Tibial nerve (tissue), 3 donors: ENCODE measurements at regions not wholly inside any gene's neighbourhood (a gene's known extent, or its start where the extent isn't known, plus 50 kb on each side); places are given as distances from the start of the nearest gene placed in this dataset.

Experiments
- CTCF ChIP-seq, 5 experiments: fragments of 200-600 bp in 3 of 5; fragments of 450-650 bp in 2 of 5; sonication (generic) in 3 of 5; IDR thresholded peaks; one replicate each; pipeline ENCODE4 v1.5.1; 2016 to 2019; ENCODE audit warnings: antibody characterized with exemption in 5 of 5, mild to moderate bottlenecking in 3 of 5, moderate library complexity in 2 of 5
- POLR2A ChIP-seq, 2 donors: fragments of 450-650 bp; IDR thresholded peaks; one replicate each; pipeline ENCODE4 v1.6.1; 2017; ENCODE audit warnings: antibody characterized with exemption in 2 of 2, mild to moderate bottlenecking in 2 of 2, moderate library complexity in 2 of 2

DNA sequence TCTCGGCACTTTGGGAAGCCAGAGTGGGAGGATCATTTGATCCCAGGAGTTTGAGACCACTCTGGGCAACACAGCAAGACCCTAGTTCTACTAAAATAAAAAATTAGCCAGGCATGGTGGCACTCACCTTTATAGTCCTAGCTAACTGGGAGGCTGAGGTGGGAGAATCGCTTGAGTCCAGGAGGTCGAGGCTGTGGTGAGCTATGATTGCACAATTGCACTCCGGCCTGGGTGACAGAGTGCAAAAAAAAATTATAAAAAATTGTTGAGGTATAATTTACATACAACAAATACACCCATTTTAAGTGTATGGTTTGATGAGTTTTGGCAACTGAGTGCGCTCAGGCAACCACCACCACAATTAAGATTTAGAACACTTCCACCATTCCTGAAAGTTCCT, 108.5 kb upstream of the GADD45A start:
- TF ChIP-seq POLR2A (IDR thresholded peaks at IDR 0.05) (no peak), CTCF (IDR thresholded peaks at IDR 0.05) (no peak)
